Peyer's patch (tissue), 4 donors: ENCODE measurements at regions not wholly inside any gene's neighbourhood (a gene's known extent, or its start where the extent isn't known, plus 50 kb on each side); places are given as distances from the start of the nearest gene placed in this dataset.

Experiments
- CTCF ChIP-seq, 6 experiments: fragments of 450-650 bp in 4 of 6; fragments of 200-600 bp in 2 of 6; sonication (generic) in 1 of 6; IDR thresholded peaks; one replicate each; pipeline ENCODE4 v1.5.1; 2017 to 2019; ENCODE audit warnings: antibody characterized with exemption in 6 of 6, mild to moderate bottlenecking in 3 of 6, moderate library complexity in 1 of 6
- POLR2A ChIP-seq, 2 donors: fragments of 450-650 bp; IDR thresholded peaks; one replicate each; pipeline ENCODE4 v1.5.1; 2017; ENCODE audit warnings: antibody characterized with exemption in 2 of 2, mild to moderate bottlenecking in 2 of 2, moderate library complexity in 2 of 2

GRCh38 chr5:8333977-8334376 lies 465.0 kb downstream of the MTRR start:
- no peak for TF ChIP-seq POLR2A (IDR thresholded peaks at IDR 0.05)
- no peak for TF ChIP-seq CTCF (IDR thresholded peaks at IDR 0.05)
